GM19324 (cell line): ENCODE measurements at regions not wholly inside any gene's neighbourhood (a gene's known extent, or its start where the extent isn't known, plus 50 kb on each side); places are given as distances from the start of the nearest gene placed in this dataset.

Source experiments
- ATAC-seq: cut with Tn5 transposase; IDR thresholded peaks from one replicate; pipeline ENCODE4 v1.9.1; 2021; ENCODE audit warnings: mild to moderate bottlenecking, moderate library complexity; ENCODE audit not compliant: unreplicated experiment, low FRiP score

- ATAC-seq = no peak
Observed at GRCh38 chr1:87165177-87165576, 163.5 kb upstream of the LMO4 start.

GRCh38 chr1:87167157-87167789, 161.4 kb upstream of the LMO4 start:
- no peak for ATAC-seq

GRCh38 chr1:87167848-87168525, 160.7 kb upstream of the LMO4 start:
- no peak for ATAC-seq

GRCh38 chr1:87169263-87169910, 159.3 kb upstream of the LMO4 start:
- ATAC-seq = no peak

- ATAC-seq = no peak
Observed at GRCh38 chr1:87170157-87170556, 158.5 kb upstream of the LMO4 start.

GRCh38 chr1:87170931-87171598, 157.6 kb upstream of the LMO4 start:
- no peak for ATAC-seq

GRCh38 chr1:87173231-87173630, 155.4 kb upstream of the LMO4 start:
- ATAC-seq = no peak

GRCh38 chr1:87174724-87175245, 153.9 kb upstream of the LMO4 start:
- no peak for ATAC-seq

GRCh38 chr1:87176087-87176486, 152.6 kb upstream of the LMO4 start:
- no peak for ATAC-seq

GRCh38 chr1:87176514-87176913, 152.2 kb upstream of the LMO4 start:
- no peak for ATAC-seq

- no peak for ATAC-seq
Observed at GRCh38 chr1:87178441-87178840, 150.2 kb upstream of the LMO4 start.

- no peak for ATAC-seq
Observed at GRCh38 chr1:87179076-87179810, 149.4 kb upstream of the LMO4 start.

GRCh38 chr1:87179851-87180519, 148.7 kb upstream of the LMO4 start:
- ATAC-seq = no peak

- ATAC-seq = no peak
Observed at GRCh38 chr1:87180682-87181081, 148.0 kb upstream of the LMO4 start.

- ATAC-seq = no peak
Observed at GRCh38 chr1:87182611-87183010, 146.1 kb upstream of the LMO4 start.

GRCh38 chr1:87185077-87185476, 143.6 kb upstream of the LMO4 start:
- ATAC-seq = no peak

- no peak for ATAC-seq
Observed at GRCh38 chr1:87186346-87186745, 142.3 kb upstream of the LMO4 start.

- no peak for ATAC-seq
Observed at GRCh38 chr1:87188640-87189039, 140.0 kb upstream of the LMO4 start.

- no peak for ATAC-seq
Observed at GRCh38 chr1:87190402-87190801, 138.3 kb upstream of the LMO4 start.

- ATAC-seq = no peak
Observed at GRCh38 chr1:87191646-87192045, 137.0 kb upstream of the LMO4 start.
